CD8-positive, alpha-beta memory T cell (primary cell): ENCODE measurements at regions not wholly inside any gene's neighbourhood (a gene's known extent, or its start where the extent isn't known, plus 50 kb on each side); places are given as distances from the start of the nearest gene placed in this dataset.
"Not testable (repeated sequence)": the region's sequence is repeated elsewhere in the genome, so short reads cannot be mapped to it uniquely, and the experiment has no call there.

Experiments used
- CTCF ChIA-PET: fragments of 350-600 bp; sonication (Branson Sonifier 250); formaldehyde crosslinking; loops from one replicate; lab custom pipeline; 2021; ENCODE audit warnings: antibody characterized with exemption; lab: Charles Lee
- POLR2A ChIA-PET: fragments of 350-600 bp; sonication (Branson Sonifier 250); formaldehyde crosslinking; loops from one replicate; lab custom pipeline; 2021; ENCODE audit warnings: antibody characterized with exemption; lab: Charles Lee
- DNase-seq, 5 donors: peaks; one replicate each; pipeline versions ENCODE4 v3.0.0 to v3.0.0-alpha.2; 2020 to 2022; ENCODE audit warnings: mixed read lengths in 1 of 5
- H3K27ac ChIP-seq: one replicate; pipeline ENCODE4 v1.7.0; 2013; ENCODE audit warnings: low read depth, mild to moderate bottlenecking, low read length, moderate library complexity
- H3K27me3 ChIP-seq: 2 replicates; pipeline ENCODE4 v1.7.0; 2013; ENCODE audit warnings: low read length, mild to moderate bottlenecking; ENCODE audit not compliant: insufficient read depth, poor library complexity, severe bottlenecking
- H3K36me3 ChIP-seq: 2 replicates; pipeline ENCODE4 v1.7.0; 2013; ENCODE audit warnings: mild to moderate bottlenecking, low read length, moderate library complexity; ENCODE audit not compliant: insufficient read depth
- H3K4me1 ChIP-seq: 2 replicates; pipeline ENCODE4 v1.7.0; 2013; ENCODE audit warnings: mild to moderate bottlenecking, low read length, moderate library complexity; ENCODE audit not compliant: insufficient read depth
- H3K4me3 ChIP-seq: 2 replicates; pipeline ENCODE4 v1.7.0; 2013; ENCODE audit warnings: mild to moderate bottlenecking, low read length
- H3K9me3 ChIP-seq: 2 replicates; pipeline ENCODE4 v1.7.0; 2013; ENCODE audit warnings: mild to moderate bottlenecking, low read length
- H3K27ac Mint-ChIP-seq, 8 donors: one replicate each; pipeline ENCODE4 v1.8.0; 2020 to 2021; ENCODE audit warnings: mixed read lengths in 8 of 8, mild to moderate bottlenecking in 6 of 8, inconsistent platforms in 3 of 8, moderate library complexity in 3 of 8
- H3K27me3 Mint-ChIP-seq, 2 donors: one replicate each; pipeline ENCODE4 v1.8.0; 2020 to 2021; ENCODE audit warnings: mixed read lengths in 2 of 2, mild to moderate bottlenecking in 1 of 2, moderate library complexity in 1 of 2
- H3K36me3 Mint-ChIP-seq, 3 donors: one replicate each; pipeline ENCODE4 v1.8.0; 2020 to 2021; ENCODE audit warnings: mixed read lengths in 3 of 3, inconsistent platforms in 1 of 3, mild to moderate bottlenecking in 1 of 3
- H3K4me1 Mint-ChIP-seq, 3 donors: one replicate each; pipeline ENCODE4 v1.8.0; 2020 to 2021; ENCODE audit warnings: mixed read lengths in 3 of 3, inconsistent platforms in 1 of 3, mild to moderate bottlenecking in 1 of 3
- H3K4me3 Mint-ChIP-seq, 7 donors: one replicate each; pipeline ENCODE4 v1.8.0; 2020 to 2021; ENCODE audit warnings: mixed read lengths in 7 of 7, mild to moderate bottlenecking in 6 of 7, moderate library complexity in 4 of 7, inconsistent platforms in 2 of 7
- H3K9me3 Mint-ChIP-seq, 5 donors: one replicate each; pipeline ENCODE4 v1.8.0; 2020 to 2022; ENCODE audit warnings: mixed read lengths in 5 of 5, mild to moderate bottlenecking in 3 of 5, moderate library complexity in 2 of 5, inconsistent platforms in 1 of 5

DNA sequence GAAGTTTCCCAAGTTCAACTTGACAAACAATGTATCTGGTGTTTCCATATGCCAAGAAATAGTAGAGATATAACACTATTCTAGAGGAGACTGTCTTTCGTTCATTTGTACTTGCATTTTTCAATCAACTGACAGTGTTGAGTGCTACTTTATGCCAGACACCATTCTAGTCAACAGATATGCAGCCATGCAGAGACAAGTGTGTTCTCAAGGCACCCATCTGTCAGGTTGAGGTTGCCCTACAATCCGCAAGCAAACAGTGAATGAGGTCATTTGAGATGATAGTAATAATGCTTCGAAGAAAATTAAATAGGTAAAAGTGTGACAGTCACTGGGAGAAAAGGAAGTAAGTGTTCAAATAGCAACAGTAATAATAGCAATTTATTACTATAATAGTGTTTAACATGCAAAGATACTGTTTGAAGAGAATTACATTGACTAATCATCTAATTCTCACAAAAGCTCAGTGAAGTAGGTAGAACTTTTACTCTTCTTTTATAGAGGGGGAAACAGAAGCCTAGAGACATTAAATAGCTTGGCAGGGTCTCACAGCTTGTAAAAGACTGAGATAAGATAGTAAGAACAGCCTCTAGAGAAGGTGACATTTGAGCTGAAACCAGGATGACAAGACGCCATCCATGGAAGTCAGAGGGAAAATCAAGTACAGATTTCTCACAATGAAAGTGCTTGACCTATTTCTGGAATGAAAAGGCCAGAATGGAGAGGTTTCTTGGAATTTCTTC, 936.9 kb downstream of the SORCS3 start:
- Histone ChIP-seq H3K27ac (no peak overlapping the region), H3K4me3 (no peak overlapping the region), H3K9me3 (no peaks in the 10 kb centered on the region), H3K36me3 (no peaks in the 10 kb centered on the region), H3K4me1 (no peaks in the 10 kb centered on the region), H3K27me3 (no peaks in the 10 kb centered on the region)
- Mint-ChIP-seq H3K4me3 (no peak overlapping the region), H3K27ac (no peak overlapping the region), H3K27me3 (no peaks in the 10 kb centered on the region), H3K4me1 (no peaks in the 10 kb centered on the region), H3K36me3 (no peaks in the 10 kb centered on the region), H3K9me3 (peaks cover 4 to 26% (median 10%) of the 10 kb centered on the region in 5 donors)
- DNase-seq = no peak
- CTCF ChIA-PET = no interaction called here
- POLR2A ChIA-PET = no interaction called here

- Histone ChIP-seq H3K27me3 (no peaks in the 10 kb centered on the region), H3K4me1 (no peaks in the 10 kb centered on the region), H3K9me3 (no peaks in the 10 kb centered on the region), H3K4me3 (no peak overlapping the region), H3K36me3 (no peaks in the 10 kb centered on the region), H3K27ac (no peak overlapping the region)
- Mint-ChIP-seq H3K4me1 (no peaks in the 10 kb centered on the region), H3K27me3 (no peaks in the 10 kb centered on the region), H3K4me3 (no peak overlapping the region), H3K9me3 (peaks cover 0 to 29% (median 2%) of the 10 kb centered on the region in 5 donors), H3K36me3 (no peaks in the 10 kb centered on the region), H3K27ac (no peak overlapping the region)
- POLR2A ChIA-PET = no interaction called here
- no peak for DNase-seq
- CTCF ChIA-PET = no interaction called here
These were observed 918.4 kb downstream of the SORCS3 start for GRCh38 chr10:105559333-105560097.

GRCh38 chr10:105550453-105550852, 909.4 kb downstream of the SORCS3 start:
- H3K27me3 ChIP-seq, H3K4me3 Mint-ChIP-seq, H3K9me3 ChIP-seq, H3K36me3 ChIP-seq, POLR2A ChIA-PET, CTCF ChIA-PET, H3K4me1 ChIP-seq, H3K4me3 ChIP-seq, H3K27ac Mint-ChIP-seq, H3K27me3 Mint-ChIP-seq, H3K27ac ChIP-seq, H3K4me1 Mint-ChIP-seq, H3K9me3 Mint-ChIP-seq, DNase-seq, H3K36me3 Mint-ChIP-seq: not testable (repeated sequence)

DNA sequence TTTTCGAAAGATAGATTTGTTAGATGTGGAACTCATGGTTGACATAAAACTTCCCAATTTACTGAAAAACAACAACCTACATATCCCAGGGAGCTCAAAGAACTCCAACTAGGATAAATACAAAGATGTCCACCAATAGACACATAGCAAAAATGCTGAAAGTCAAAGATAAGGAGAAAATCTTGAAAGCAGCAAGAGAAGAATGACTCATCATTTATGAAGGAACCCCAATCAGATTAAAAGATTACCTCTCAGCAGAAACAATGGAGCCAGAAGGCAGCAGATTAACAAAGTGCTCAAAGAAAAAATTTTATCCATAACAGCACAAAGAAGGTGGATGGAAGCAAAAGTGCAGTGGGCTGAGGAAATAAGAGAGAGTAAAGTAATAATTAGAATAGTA, 908.6 kb downstream of the SORCS3 start:
- CTCF ChIA-PET = no interaction called here
- DNase-seq = no peak
- Mint-ChIP-seq H3K4me1 (no peaks in the 10 kb centered on the region), H3K4me3 (no peak overlapping the region), H3K9me3 (peaks cover 2 to 12% (median 7%) of the 10 kb centered on the region in 5 donors), H3K27ac (no peak overlapping the region), H3K36me3 (peaks cover 0 to 1% (median 0%) of the 10 kb centered on the region in 3 donors), H3K27me3 (no peaks in the 10 kb centered on the region)
- Histone ChIP-seq H3K36me3 (no peaks in the 10 kb centered on the region), H3K4me3 (no peak overlapping the region), H3K9me3 (no peaks in the 10 kb centered on the region), H3K27me3 (no peaks in the 10 kb centered on the region), H3K27ac (no peak overlapping the region), H3K4me1 (no peaks in the 10 kb centered on the region)
- POLR2A ChIA-PET = no interaction called here

DNA sequence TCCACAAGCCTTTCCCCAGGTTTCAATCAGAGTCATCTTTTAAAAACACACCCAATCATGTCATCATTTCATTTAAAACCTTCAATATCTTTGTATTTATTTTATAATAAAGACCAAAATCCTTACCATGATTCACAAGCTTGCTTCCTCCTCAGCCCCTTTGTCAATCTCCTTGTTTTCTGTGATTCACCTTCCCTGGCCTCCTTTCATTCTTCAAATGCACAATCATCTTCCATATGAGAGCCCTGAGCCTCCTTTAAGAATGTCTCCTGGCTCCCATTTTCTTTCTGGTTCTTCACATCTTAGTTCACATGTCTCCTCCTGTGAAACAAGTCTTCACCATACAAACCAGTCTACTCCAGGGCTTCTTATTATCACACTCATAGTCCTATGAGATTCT, 904.0 kb downstream of the SORCS3 start:
- Mint-ChIP-seq H3K27ac (no peak overlapping the region), H3K27me3 (no peaks in the 10 kb centered on the region), H3K4me3 (no peak overlapping the region), H3K4me1 (no peaks in the 10 kb centered on the region), H3K36me3 (peaks cover 0 to 1% (median 0%) of the 10 kb centered on the region in 3 donors), H3K9me3 (peaks cover 4 to 19% (median 8%) of the 10 kb centered on the region in 5 donors)
- no peaks in the 10 kb centered on the region for H3K36me3 ChIP-seq
- H3K4me3 ChIP-seq = no peak overlapping the region
- no peak overlapping the region for H3K27ac ChIP-seq
- DNase-seq = no peak
- ChIA-PET CTCF (no interaction called here), POLR2A (no interaction called here)
- no peaks in the 10 kb centered on the region for H3K27me3 ChIP-seq
- H3K9me3 ChIP-seq = no peaks in the 10 kb centered on the region
- H3K4me1 ChIP-seq = no peaks in the 10 kb centered on the region

DNA sequence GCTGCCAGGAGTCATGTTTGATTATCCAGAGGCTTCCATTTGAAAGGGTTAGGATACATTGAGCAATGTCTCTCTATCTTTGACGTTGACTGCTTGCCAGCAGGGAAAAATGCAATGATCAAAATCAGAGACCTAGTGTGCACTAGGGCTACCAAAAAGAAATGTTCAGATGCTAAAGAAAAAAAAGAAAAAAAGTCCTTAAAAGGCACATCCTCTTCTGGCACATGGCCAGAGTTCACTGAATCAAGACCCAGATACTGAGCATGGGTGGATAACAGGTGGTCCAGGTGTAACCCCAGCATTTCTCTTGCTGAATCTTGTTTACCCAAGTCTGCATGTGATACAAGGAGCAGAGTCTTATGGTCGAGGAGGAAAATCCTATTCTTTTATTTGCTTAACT, 899.3 kb downstream of the SORCS3 start:
- CTCF ChIA-PET = no interaction called here
- no peaks in the 10 kb centered on the region for H3K4me1 ChIP-seq

GRCh38 chr10:105538874-105539273, 897.8 kb downstream of the SORCS3 start:
- H3K27me3 Mint-ChIP-seq = no peaks in the 10 kb centered on the region
- no peak overlapping the region for H3K27ac Mint-ChIP-seq
- Histone ChIP-seq H3K4me1 (no peaks in the 10 kb centered on the region), H3K36me3 (no peaks in the 10 kb centered on the region), H3K27me3 (no peaks in the 10 kb centered on the region), H3K27ac (no peak overlapping the region), H3K4me3 (no peak overlapping the region), H3K9me3 (no peaks in the 10 kb centered on the region)
- H3K4me1 Mint-ChIP-seq = no peaks in the 10 kb centered on the region
- ChIA-PET POLR2A (no interaction called here), CTCF (no interaction called here)
- H3K4me3 Mint-ChIP-seq = no peak overlapping the region
- no peak for DNase-seq
- no peaks in the 10 kb centered on the region for H3K36me3 Mint-ChIP-seq
- H3K9me3 Mint-ChIP-seq = peaks cover 7 to 28% (median 12%) of the 10 kb centered on the region in 5 donors

More for the DNA sequence above, 899.3 kb downstream of the SORCS3 start:
- H3K27ac Mint-ChIP-seq = no peak overlapping the region
- Histone ChIP-seq H3K9me3 (no peaks in the 10 kb centered on the region), H3K27ac (no peak overlapping the region), H3K27me3 (no peaks in the 10 kb centered on the region), H3K4me3 (no peak overlapping the region), H3K36me3 (no peaks in the 10 kb centered on the region)
- no peaks in the 10 kb centered on the region for H3K36me3 Mint-ChIP-seq
- no peaks in the 10 kb centered on the region for H3K27me3 Mint-ChIP-seq
- no peak overlapping the region for H3K4me3 Mint-ChIP-seq
- POLR2A ChIA-PET = no interaction called here
- DNase-seq = no peak
- H3K4me1 Mint-ChIP-seq = no peaks in the 10 kb centered on the region
- peaks cover 6 to 22% (median 8%) of the 10 kb centered on the region in 5 donors for H3K9me3 Mint-ChIP-seq

DNA sequence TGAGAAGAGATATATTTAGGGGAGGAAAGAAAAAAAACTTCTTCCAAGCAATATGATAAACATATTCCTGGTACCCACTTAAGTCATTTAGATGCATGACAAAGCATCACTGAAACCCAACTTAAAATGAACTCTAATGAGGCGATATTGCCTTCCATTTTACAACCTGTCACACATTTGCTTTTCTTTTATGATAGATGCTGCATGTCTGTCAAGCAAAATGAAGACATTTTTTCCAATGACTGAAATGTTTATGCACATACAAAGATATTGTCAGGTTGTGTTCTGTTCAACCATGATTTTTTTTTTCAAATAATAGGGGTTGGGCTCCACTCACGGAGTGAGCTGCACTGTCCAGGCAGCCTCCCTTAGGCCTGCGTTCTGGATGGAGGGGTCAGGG, 894.4 kb downstream of the SORCS3 start:
- no peak overlapping the region for H3K27ac ChIP-seq
- peaks cover 9 to 27% (median 18%) of the 10 kb centered on the region in 5 donors for H3K9me3 Mint-ChIP-seq
- POLR2A ChIA-PET = no interaction called here
- no peaks in the 10 kb centered on the region for H3K4me1 Mint-ChIP-seq
- H3K36me3 Mint-ChIP-seq = no peaks in the 10 kb centered on the region
- H3K9me3 ChIP-seq = no peaks in the 10 kb centered on the region
- H3K36me3 ChIP-seq = no peaks in the 10 kb centered on the region
- CTCF ChIA-PET = no interaction called here
- no peak overlapping the region for H3K4me3 Mint-ChIP-seq
- DNase-seq = no peak
- no peaks in the 10 kb centered on the region for H3K27me3 Mint-ChIP-seq
- H3K27ac Mint-ChIP-seq = no peak overlapping the region
- no peak overlapping the region for H3K4me3 ChIP-seq
- H3K4me1 ChIP-seq = no peaks in the 10 kb centered on the region
- H3K27me3 ChIP-seq = no peaks in the 10 kb centered on the region
